Adrenal gland (tissue), 5 donors: ENCODE measurements at regions not wholly inside any gene's neighbourhood (a gene's known extent, or its start where the extent isn't known, plus 50 kb on each side); places are given as distances from the start of the nearest gene placed in this dataset.

ENCODE experiments used
- POLR2A ChIP-seq, 2 donors: fragments of 450-650 bp; IDR thresholded peaks; one replicate each; pipeline ENCODE4 v1.6.1; 2017; ENCODE audit warnings: antibody characterized with exemption in 2 of 2, mild to moderate bottlenecking in 2 of 2, moderate library complexity in 1 of 2
- TF ChIP-seq, protein P1 (sequence below), 6 experiments: fragments of 450-650 bp in 4 of 6; fragments of 200-600 bp in 2 of 6; sonication (generic) in 1 of 6; IDR thresholded peaks; 1 replicate in 5 of 6; 2 replicates in 1 of 6; pipeline versions ENCODE4 v1.5.1 to v1.8.0; 2016 to 2021; ENCODE audit warnings: antibody characterized with exemption in 6 of 6, mild to moderate bottlenecking in 2 of 6, moderate library complexity in 1 of 6
- donor health status: DM: no; HTN: no; CAD: no.

DNA sequence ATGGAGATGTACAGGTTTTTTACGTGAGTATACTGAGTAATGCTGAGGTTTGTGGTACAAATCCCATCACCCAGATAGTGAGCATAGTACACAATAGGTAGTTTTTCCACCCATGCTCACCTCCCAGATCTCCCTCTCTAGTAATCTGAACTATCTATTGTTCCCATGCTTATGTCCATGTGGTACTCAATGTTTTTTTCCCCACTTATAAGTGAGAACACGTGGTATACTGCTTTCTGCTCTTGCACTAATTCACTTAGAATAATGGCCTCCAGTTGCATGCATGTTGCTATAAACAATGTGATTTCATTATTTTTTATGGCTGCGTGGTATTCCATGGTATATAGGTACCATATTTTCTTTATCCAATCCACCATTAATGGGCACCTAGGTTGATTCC lies 593.9 kb downstream of the ANXA1 start:
- no peak for TF ChIP-seq POLR2A (IDR thresholded peaks at IDR 0.05)
- TF ChIP-seq, protein P1, sequence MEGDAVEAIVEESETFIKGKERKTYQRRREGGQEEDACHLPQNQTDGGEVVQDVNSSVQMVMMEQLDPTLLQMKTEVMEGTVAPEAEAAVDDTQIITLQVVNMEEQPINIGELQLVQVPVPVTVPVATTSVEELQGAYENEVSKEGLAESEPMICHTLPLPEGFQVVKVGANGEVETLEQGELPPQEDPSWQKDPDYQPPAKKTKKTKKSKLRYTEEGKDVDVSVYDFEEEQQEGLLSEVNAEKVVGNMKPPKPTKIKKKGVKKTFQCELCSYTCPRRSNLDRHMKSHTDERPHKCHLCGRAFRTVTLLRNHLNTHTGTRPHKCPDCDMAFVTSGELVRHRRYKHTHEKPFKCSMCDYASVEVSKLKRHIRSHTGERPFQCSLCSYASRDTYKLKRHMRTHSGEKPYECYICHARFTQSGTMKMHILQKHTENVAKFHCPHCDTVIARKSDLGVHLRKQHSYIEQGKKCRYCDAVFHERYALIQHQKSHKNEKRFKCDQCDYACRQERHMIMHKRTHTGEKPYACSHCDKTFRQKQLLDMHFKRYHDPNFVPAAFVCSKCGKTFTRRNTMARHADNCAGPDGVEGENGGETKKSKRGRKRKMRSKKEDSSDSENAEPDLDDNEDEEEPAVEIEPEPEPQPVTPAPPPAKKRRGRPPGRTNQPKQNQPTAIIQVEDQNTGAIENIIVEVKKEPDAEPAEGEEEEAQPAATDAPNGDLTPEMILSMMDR (IDR thresholded peaks at IDR 0.05): no peak
